Fibroblast of villous mesenchyme (primary cell): ENCODE measurements at regions not wholly inside any gene's neighbourhood (a gene's known extent, or its start where the extent isn't known, plus 50 kb on each side); places are given as distances from the start of the nearest gene placed in this dataset.

ENCODE experiments used
- DNase-seq: peaks from one replicate; pipeline ENCODE4 v3.0.0-alpha.2; 2010; ENCODE audit warnings: low read depth
- H3K4me3 ChIP-seq: 2 replicates; pipeline ENCODE4 v1.5.1; 2011; ENCODE audit warnings: low read depth, mild to moderate bottlenecking, low read length
- TF ChIP-seq, protein P1 (sequence below): IDR thresholded peaks from 2 replicates; pipeline ENCODE4 v1.5.1; 2012; ENCODE audit warnings: low read depth, mild to moderate bottlenecking, low read length; ENCODE audit not compliant: insufficient read depth

DNA sequence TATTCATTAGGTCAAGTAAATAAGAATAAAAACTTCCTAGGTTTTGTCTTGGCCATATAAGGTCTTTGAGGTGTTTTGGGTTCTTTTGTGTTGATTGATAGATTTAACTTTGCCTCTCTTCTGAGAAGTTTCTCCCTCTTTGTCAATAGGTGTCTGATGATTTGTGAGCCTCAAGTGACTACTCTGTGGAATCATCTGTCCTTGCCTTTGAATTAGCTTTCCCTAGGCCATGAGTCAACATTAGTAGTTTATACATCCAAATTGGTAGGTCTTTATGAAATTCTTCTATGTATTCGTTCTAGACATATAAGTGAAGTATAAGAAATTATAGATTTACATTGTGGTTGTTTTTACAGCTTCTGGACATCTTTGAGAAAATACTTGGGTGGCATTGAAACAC, 864.4 kb downstream of the USP25 start:
- TF ChIP-seq, protein P1, sequence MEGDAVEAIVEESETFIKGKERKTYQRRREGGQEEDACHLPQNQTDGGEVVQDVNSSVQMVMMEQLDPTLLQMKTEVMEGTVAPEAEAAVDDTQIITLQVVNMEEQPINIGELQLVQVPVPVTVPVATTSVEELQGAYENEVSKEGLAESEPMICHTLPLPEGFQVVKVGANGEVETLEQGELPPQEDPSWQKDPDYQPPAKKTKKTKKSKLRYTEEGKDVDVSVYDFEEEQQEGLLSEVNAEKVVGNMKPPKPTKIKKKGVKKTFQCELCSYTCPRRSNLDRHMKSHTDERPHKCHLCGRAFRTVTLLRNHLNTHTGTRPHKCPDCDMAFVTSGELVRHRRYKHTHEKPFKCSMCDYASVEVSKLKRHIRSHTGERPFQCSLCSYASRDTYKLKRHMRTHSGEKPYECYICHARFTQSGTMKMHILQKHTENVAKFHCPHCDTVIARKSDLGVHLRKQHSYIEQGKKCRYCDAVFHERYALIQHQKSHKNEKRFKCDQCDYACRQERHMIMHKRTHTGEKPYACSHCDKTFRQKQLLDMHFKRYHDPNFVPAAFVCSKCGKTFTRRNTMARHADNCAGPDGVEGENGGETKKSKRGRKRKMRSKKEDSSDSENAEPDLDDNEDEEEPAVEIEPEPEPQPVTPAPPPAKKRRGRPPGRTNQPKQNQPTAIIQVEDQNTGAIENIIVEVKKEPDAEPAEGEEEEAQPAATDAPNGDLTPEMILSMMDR, result no peak
- no peak for DNase-seq
- H3K4me3 ChIP-seq, result no peak overlapping the region

DNA sequence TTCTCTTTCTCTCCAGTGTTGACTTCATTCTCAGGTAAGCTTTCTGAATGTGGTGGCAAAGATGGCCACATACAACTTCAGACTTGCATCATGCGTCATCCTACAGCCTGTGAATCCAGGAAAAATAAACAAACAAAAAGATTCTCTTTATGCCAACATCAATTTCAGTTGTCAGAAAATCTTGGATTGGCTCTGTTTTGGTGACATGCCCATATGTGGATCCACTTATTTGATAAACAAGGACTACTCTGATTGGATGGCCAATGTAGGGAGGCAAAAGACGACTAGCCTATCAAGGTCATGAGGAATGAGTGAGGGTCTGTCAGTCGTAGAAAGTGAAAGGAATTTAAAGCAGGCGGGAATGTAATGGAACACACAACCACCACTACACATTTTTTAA, 866.6 kb downstream of the USP25 start:
- no peak for DNase-seq
- TF ChIP-seq, protein P1, result no peak
- H3K4me3 ChIP-seq, result no peak overlapping the region

- TF ChIP-seq, protein P1, result no peak
- DNase-seq, result no peak
- no peak overlapping the region for H3K4me3 ChIP-seq
Observed at GRCh38 chr21:16597753-16598152, 868.0 kb downstream of the USP25 start.

DNA sequence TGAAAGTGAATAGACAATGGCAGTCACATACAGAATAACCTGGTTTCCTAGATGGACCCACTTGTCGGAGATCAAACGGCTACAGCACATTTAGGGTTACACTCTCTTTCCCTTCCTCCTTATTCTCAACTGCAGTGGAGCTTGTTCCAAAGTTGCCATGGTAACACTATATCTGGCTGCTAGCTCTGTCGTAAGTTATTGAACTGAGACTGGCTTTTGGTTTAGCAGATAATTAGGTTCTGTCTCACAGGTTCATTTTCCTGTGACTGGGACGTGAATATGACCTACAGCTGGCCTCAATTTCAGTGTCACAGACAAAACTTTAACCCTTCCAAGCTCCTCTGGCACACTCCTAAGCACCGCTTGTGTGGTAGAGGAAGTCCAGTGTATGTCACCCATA, 875.8 kb downstream of the USP25 start:
- DNase-seq, result no peak
- H3K4me3 ChIP-seq, result no peak overlapping the region
- TF ChIP-seq, protein P1, result no peak

DNA sequence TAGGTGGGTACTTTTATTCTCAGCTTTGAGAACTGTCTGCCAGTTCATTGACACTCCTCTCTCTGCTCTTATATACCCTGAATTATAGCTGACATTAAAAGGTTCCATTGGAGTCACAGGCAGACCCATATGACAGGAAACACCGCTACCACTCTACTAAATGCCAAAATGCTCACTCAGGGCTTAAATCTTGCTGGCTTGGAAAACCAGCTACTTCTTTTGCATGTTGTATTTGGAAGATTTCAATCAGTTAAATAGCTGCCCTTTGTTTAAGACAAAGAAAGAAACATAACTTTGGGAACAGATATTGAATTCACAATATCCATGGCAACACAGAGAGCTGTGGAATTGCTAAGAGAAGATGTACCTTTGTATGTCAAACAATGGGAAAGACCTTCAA, 876.5 kb downstream of the USP25 start:
- DNase-seq, result no peak
- TF ChIP-seq, protein P1, result no peak

GRCh38 chr21:16608209-16608830, 878.5 kb downstream of the USP25 start:
- peak; percentile 6 for DNase-seq
- H3K4me3 ChIP-seq, result no peak overlapping the region
- TF ChIP-seq, protein P1, result peak; percentile 31

More for the DNA sequence above, 876.5 kb downstream of the USP25 start:
- H3K4me3 ChIP-seq, result no peak overlapping the region

GRCh38 chr21:16619281-16619680, 889.5 kb downstream of the USP25 start:
- no peak for DNase-seq
- TF ChIP-seq, protein P1, result no peak
- no peak overlapping the region for H3K4me3 ChIP-seq
